DND-41 (cell line): ENCODE measurements at regions not wholly inside any gene's neighbourhood (a gene's known extent, or its start where the extent isn't known, plus 50 kb on each side); places are given as distances from the start of the nearest gene placed in this dataset.

Experiments used
- EZH2 ChIP-seq: IDR thresholded peaks from 3 replicates; pipeline ENCODE4 v1.6.1; 2012; ENCODE audit warnings: borderline replicate concordance, low read depth, mild to moderate bottlenecking, moderate library complexity, low read length, inconsistent platforms; ENCODE audit not compliant: severe bottlenecking
- TF ChIP-seq, protein P1 (sequence below): IDR thresholded peaks from 2 replicates; pipeline ENCODE4 v1.5.1; 2012; ENCODE audit warnings: borderline replicate concordance, low read length, moderate library complexity, mild to moderate bottlenecking; ENCODE audit not compliant: poor library complexity, severe bottlenecking; ENCODE audit errors: extremely low read depth

DNA sequence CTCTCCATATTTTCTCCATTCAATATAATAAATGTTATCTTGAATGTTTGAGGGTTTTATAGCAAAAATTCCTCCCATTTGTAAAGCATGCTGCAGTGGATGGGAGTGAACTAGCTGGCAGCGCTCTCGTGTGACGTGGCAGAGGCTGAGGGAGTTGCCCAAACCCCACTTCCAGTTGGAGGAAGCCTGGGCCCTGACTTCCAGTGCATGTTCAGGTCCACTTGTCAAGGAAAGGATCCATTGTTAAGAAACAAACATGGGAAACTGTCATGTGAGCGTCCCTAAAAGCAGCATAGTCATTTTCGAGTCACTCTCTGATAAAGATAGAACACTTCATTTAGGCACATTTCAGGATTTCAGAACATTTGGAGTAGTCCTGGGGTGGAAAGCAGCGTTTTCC is 116.6 kb downstream of the SLC25A47 start:
- TF ChIP-seq, protein P1, sequence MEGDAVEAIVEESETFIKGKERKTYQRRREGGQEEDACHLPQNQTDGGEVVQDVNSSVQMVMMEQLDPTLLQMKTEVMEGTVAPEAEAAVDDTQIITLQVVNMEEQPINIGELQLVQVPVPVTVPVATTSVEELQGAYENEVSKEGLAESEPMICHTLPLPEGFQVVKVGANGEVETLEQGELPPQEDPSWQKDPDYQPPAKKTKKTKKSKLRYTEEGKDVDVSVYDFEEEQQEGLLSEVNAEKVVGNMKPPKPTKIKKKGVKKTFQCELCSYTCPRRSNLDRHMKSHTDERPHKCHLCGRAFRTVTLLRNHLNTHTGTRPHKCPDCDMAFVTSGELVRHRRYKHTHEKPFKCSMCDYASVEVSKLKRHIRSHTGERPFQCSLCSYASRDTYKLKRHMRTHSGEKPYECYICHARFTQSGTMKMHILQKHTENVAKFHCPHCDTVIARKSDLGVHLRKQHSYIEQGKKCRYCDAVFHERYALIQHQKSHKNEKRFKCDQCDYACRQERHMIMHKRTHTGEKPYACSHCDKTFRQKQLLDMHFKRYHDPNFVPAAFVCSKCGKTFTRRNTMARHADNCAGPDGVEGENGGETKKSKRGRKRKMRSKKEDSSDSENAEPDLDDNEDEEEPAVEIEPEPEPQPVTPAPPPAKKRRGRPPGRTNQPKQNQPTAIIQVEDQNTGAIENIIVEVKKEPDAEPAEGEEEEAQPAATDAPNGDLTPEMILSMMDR = no peak
- no peak for TF ChIP-seq EZH2
